Stimulated activated naive CD8-positive, alpha-beta T cell treated with anti-CD3 and anti-CD28 coated beads, Interleukin-15, Interleukin-2, amounts not matched to agents 100 ng/mL and 50 ng/mL, for 24 hours (primary cell): ENCODE measurements at regions not wholly inside any gene's neighbourhood (a gene's known extent, or its start where the extent isn't known, plus 50 kb on each side); places are given as distances from the start of the nearest gene placed in this dataset.

ENCODE experiments used
- H3K27ac Mint-ChIP-seq: one replicate; pipeline ENCODE4 v1.8.0; 2021; ENCODE audit warnings: mild to moderate bottlenecking, mixed read lengths
- H3K27me3 Mint-ChIP-seq: one replicate; pipeline ENCODE4 v1.8.0; 2021; ENCODE audit warnings: mixed read lengths
- H3K36me3 Mint-ChIP-seq: one replicate; pipeline ENCODE4 v1.8.0; 2021; ENCODE audit warnings: low read depth, mixed read lengths
- H3K4me1 Mint-ChIP-seq: one replicate; pipeline ENCODE4 v1.8.0; 2021; ENCODE audit warnings: low read depth, mixed read lengths
- H3K4me3 Mint-ChIP-seq: one replicate; pipeline ENCODE4 v1.8.0; 2021; ENCODE audit warnings: mild to moderate bottlenecking, mixed read lengths
- H3K9me3 Mint-ChIP-seq: one replicate; pipeline ENCODE4 v1.8.0; 2021; ENCODE audit warnings: mixed read lengths

- no peaks in the 10 kb centered on the region for H3K36me3 Mint-ChIP-seq
- no peaks in the 10 kb centered on the region for H3K27me3 Mint-ChIP-seq
- no peaks in the 10 kb centered on the region for H3K4me1 Mint-ChIP-seq
- H3K9me3 Mint-ChIP-seq: no peaks in the 10 kb centered on the region
- H3K27ac Mint-ChIP-seq: no peak overlapping the region
- no peak overlapping the region for H3K4me3 Mint-ChIP-seq
Observed at GRCh38 chr13:87100431-87100830, 570.7 kb upstream of the SLITRK5 start.

DNA sequence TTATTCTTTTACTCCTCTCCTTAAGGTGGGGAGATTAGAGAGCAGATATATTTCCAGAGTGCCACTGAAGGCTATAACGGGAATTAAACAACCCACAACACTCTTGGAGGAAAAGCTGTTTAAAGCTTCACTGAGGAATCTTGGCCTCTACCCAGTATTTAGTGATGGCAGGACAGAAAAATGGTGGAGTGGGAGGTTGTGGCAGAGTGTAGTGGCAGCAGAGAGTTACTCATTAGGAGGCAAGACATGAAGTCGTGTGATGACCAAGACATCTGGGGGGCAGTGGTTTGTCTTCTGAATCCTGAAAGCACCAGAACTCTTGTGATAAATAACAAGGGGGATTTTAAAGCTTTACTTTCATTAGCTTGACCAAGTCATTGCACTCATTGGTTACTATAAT is 563.5 kb upstream of the SLITRK5 start:
- Mint-ChIP-seq H3K36me3 (no peaks in the 10 kb centered on the region), H3K9me3 (no peaks in the 10 kb centered on the region), H3K4me1 (no peaks in the 10 kb centered on the region), H3K27me3 (no peaks in the 10 kb centered on the region), H3K27ac (no peak overlapping the region), H3K4me3 (no peak overlapping the region)

GRCh38 chr13:87120476-87120875 is 550.7 kb upstream of the SLITRK5 start:
- Mint-ChIP-seq H3K27ac (no peak overlapping the region), H3K36me3 (no peaks in the 10 kb centered on the region), H3K4me3 (no peak overlapping the region), H3K27me3 (no peaks in the 10 kb centered on the region), H3K9me3 (no peaks in the 10 kb centered on the region), H3K4me1 (no peaks in the 10 kb centered on the region)

DNA sequence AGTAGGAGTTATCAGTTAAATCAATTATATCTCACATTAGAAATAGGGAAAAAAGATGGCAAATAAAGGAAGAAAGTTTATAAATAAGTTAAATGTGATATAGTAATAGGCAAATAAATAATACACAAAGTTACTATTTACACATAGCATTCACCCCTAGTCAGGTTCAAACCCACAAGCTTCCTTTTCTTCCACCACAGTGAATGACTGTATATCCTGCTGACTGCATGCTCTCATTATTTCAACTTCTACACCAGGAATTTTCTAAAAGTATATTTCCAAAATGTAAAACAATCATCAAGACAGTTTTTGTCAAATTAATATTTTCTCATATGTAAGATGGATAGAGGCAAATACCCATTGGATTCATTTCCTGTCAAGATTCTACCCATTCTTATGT is 548.6 kb upstream of the SLITRK5 start:
- Mint-ChIP-seq H3K9me3 (no peaks in the 10 kb centered on the region), H3K27me3 (no peaks in the 10 kb centered on the region), H3K4me3 (no peak overlapping the region), H3K4me1 (no peaks in the 10 kb centered on the region), H3K27ac (no peak overlapping the region), H3K36me3 (no peaks in the 10 kb centered on the region)

GRCh38 chr13:87123987-87124784 is 547.0 kb upstream of the SLITRK5 start:
- no peak overlapping the region for H3K27ac Mint-ChIP-seq
- no peaks in the 10 kb centered on the region for H3K27me3 Mint-ChIP-seq

GRCh38 chr13:87124785-87125074 is 546.4 kb upstream of the SLITRK5 start:
- no peaks in the 10 kb centered on the region for H3K9me3 Mint-ChIP-seq
- H3K27ac Mint-ChIP-seq: no peak overlapping the region
- no peaks in the 10 kb centered on the region for H3K4me1 Mint-ChIP-seq
- no peaks in the 10 kb centered on the region for H3K27me3 Mint-ChIP-seq
- no peak overlapping the region for H3K4me3 Mint-ChIP-seq
- H3K36me3 Mint-ChIP-seq: no peaks in the 10 kb centered on the region

More at GRCh38 chr13:87123987-87124784, 547.0 kb upstream of the SLITRK5 start:
- Mint-ChIP-seq H3K36me3 (no peaks in the 10 kb centered on the region), H3K4me1 (no peaks in the 10 kb centered on the region), H3K9me3 (no peaks in the 10 kb centered on the region), H3K4me3 (no peak overlapping the region)

DNA sequence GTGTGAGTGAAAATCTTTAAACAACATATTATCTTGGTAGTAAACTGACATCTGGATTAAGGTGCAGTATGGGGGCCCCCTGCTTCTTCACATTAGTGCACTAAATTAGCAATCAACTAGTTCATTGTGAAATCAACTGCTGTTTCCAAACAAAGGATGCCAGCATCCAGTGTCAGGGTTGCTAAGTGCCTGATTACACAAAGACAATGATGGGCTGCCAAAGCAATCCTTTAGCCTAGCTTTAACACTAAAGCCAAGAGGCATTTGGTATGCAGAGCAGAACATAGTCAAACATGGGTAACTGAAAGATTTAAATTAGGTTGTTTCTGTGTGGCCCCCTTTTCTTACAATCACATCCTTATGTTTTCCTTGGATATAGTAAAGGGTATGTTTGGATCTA is 543.1 kb upstream of the SLITRK5 start:
- no peak overlapping the region for H3K27ac Mint-ChIP-seq
- H3K27me3 Mint-ChIP-seq: no peaks in the 10 kb centered on the region
- H3K9me3 Mint-ChIP-seq: no peaks in the 10 kb centered on the region
- no peaks in the 10 kb centered on the region for H3K36me3 Mint-ChIP-seq
- no peak overlapping the region for H3K4me3 Mint-ChIP-seq
- no peaks in the 10 kb centered on the region for H3K4me1 Mint-ChIP-seq

GRCh38 chr13:87128491-87128890 is 542.7 kb upstream of the SLITRK5 start:
- Mint-ChIP-seq H3K36me3 (no peaks in the 10 kb centered on the region), H3K27ac (no peak overlapping the region), H3K27me3 (no peaks in the 10 kb centered on the region), H3K4me3 (no peak overlapping the region), H3K9me3 (no peaks in the 10 kb centered on the region), H3K4me1 (no peaks in the 10 kb centered on the region)

GRCh38 chr13:87129602-87130300 is 541.4 kb upstream of the SLITRK5 start:
- Mint-ChIP-seq H3K4me1 (no peaks in the 10 kb centered on the region), H3K27ac (no peak overlapping the region), H3K27me3 (no peaks in the 10 kb centered on the region), H3K36me3 (no peaks in the 10 kb centered on the region), H3K4me3 (no peak overlapping the region), H3K9me3 (no peaks in the 10 kb centered on the region)

DNA sequence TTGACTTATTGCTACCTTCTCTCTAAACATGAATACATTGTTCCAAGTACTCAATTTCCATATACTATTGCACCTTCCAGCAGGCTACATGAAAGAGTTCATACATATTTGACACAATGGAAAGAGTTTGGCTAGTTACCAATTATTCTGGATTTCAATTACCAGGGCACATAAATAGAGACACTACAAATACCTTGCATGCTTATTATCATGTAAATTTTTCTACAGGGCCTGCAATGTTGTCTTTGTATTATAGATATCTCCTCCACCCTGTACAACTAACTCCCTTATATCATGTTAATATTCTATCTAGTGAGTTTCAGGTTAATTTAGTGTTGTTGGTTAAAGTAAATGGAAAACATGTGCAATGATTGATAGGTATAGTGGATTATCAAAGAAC is 540.7 kb upstream of the SLITRK5 start:
- Mint-ChIP-seq H3K27ac (no peak overlapping the region), H3K9me3 (no peaks in the 10 kb centered on the region), H3K27me3 (no peaks in the 10 kb centered on the region), H3K4me3 (no peak overlapping the region), H3K4me1 (no peaks in the 10 kb centered on the region), H3K36me3 (no peaks in the 10 kb centered on the region)

- no peaks in the 10 kb centered on the region for H3K9me3 Mint-ChIP-seq
- no peaks in the 10 kb centered on the region for H3K27me3 Mint-ChIP-seq
- H3K36me3 Mint-ChIP-seq: no peaks in the 10 kb centered on the region
- H3K4me3 Mint-ChIP-seq: no peak overlapping the region
- H3K4me1 Mint-ChIP-seq: no peaks in the 10 kb centered on the region
- H3K27ac Mint-ChIP-seq: no peak overlapping the region
Observed at GRCh38 chr13:87131611-87132010, 539.6 kb upstream of the SLITRK5 start.

GRCh38 chr13:87138866-87139265 is 532.3 kb upstream of the SLITRK5 start:
- Mint-ChIP-seq H3K9me3 (peaks cover 6% of the 10 kb centered on the region), H3K27ac (no peak overlapping the region), H3K27me3 (no peaks in the 10 kb centered on the region), H3K4me3 (no peak overlapping the region), H3K36me3 (no peaks in the 10 kb centered on the region), H3K4me1 (no peaks in the 10 kb centered on the region)

- Mint-ChIP-seq H3K4me1 (no peaks in the 10 kb centered on the region), H3K4me3 (no peak overlapping the region)
Observed at GRCh38 chr13:87147076-87147475, 524.1 kb upstream of the SLITRK5 start.

GRCh38 chr13:87153371-87153770 is 517.8 kb upstream of the SLITRK5 start:
- Mint-ChIP-seq H3K9me3 (no peaks in the 10 kb centered on the region), H3K36me3 (no peaks in the 10 kb centered on the region), H3K27ac (no peak overlapping the region), H3K4me1 (no peaks in the 10 kb centered on the region), H3K4me3 (no peak overlapping the region), H3K27me3 (no peaks in the 10 kb centered on the region)

More at GRCh38 chr13:87147076-87147475, 524.1 kb upstream of the SLITRK5 start:
- Mint-ChIP-seq H3K36me3 (no peaks in the 10 kb centered on the region), H3K27ac (no peak overlapping the region), H3K9me3 (no peaks in the 10 kb centered on the region), H3K27me3 (no peaks in the 10 kb centered on the region)

GRCh38 chr13:87166348-87166747 is 504.8 kb upstream of the SLITRK5 start:
- Mint-ChIP-seq H3K36me3 (no peaks in the 10 kb centered on the region), H3K27ac (no peak overlapping the region), H3K4me3 (no peak overlapping the region), H3K9me3 (peaks cover 14% of the 10 kb centered on the region), H3K27me3 (no peaks in the 10 kb centered on the region), H3K4me1 (no peaks in the 10 kb centered on the region)

DNA sequence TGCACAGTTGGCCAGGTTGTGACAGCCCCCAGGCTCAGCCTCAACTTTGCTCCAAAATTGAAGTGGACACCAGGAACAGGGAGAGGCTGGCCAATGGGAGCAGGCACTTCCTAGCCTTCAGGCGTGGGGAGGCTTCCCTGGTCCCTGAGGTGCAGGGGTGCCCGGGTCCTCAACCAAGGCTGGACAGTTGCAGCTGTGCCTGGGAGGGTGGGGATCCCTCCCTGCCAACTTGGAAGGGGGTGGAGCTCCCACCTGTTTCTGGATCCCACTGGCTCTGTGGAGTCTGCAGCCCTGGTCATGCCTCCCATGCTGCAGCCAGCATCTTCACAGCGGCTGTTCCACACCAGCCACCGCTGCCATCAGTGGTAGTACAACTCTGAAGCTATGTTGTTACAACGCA is 502.8 kb upstream of the SLITRK5 start:
- H3K27me3 Mint-ChIP-seq: no peaks in the 10 kb centered on the region
- no peak overlapping the region for H3K4me3 Mint-ChIP-seq
- H3K36me3 Mint-ChIP-seq: no peaks in the 10 kb centered on the region
- H3K9me3 Mint-ChIP-seq: peaks cover 14% of the 10 kb centered on the region
- no peak overlapping the region for H3K27ac Mint-ChIP-seq
- no peaks in the 10 kb centered on the region for H3K4me1 Mint-ChIP-seq
